NCI-H1436 (cell line): ENCODE measurements at regions not wholly inside any gene's neighbourhood (a gene's known extent, or its start where the extent isn't known, plus 50 kb on each side); places are given as distances from the start of the nearest gene placed in this dataset.
"Not testable (repeated sequence)": the region's sequence is repeated elsewhere in the genome, so short reads cannot be mapped to it uniquely, and the experiment has no call there.

Source experiments
- DNase-seq: peaks from one replicate; lab custom pipeline; 2025; lab: John Stamatoyannopoulos, UW

GRCh38 chr2:219727771-219728429 is 100.5 kb downstream of the SLC4A3 start:
- no peak for DNase-seq

- no peak for DNase-seq
Observed at GRCh38 chr2:219728991-219729487, 101.6 kb downstream of the SLC4A3 start.

GRCh38 chr2:219731173-219731572 is 103.7 kb downstream of the SLC4A3 start:
- no peak for DNase-seq

- DNase-seq = no peak
Observed at GRCh38 chr2:219733106-219733505, 105.7 kb downstream of the SLC4A3 start.

GRCh38 chr2:219733746-219734145 is 106.3 kb downstream of the SLC4A3 start:
- DNase-seq = no peak

- DNase-seq = peak; percentile 18
Observed at GRCh38 chr2:219736209-219736608, 108.8 kb downstream of the SLC4A3 start.

GRCh38 chr2:219737270-219737691 is 109.9 kb downstream of the SLC4A3 start:
- no peak for DNase-seq

GRCh38 chr2:219739066-219739465 is 111.6 kb downstream of the SLC4A3 start:
- DNase-seq = no peak

GRCh38 chr2:219739866-219740440 is 112.5 kb downstream of the SLC4A3 start:
- no peak for DNase-seq

GRCh38 chr2:219743548-219743947 is 116.1 kb downstream of the SLC4A3 start:
- no peak for DNase-seq

- DNase-seq = no peak
Observed at GRCh38 chr2:219744066-219744465, 116.6 kb downstream of the SLC4A3 start.

- no peak for DNase-seq
Observed at GRCh38 chr2:219744600-219744999, 117.2 kb downstream of the SLC4A3 start.

- DNase-seq = no peak
Observed at GRCh38 chr2:219747637-219748036, 120.2 kb downstream of the SLC4A3 start.

- DNase-seq = no peak
Observed at GRCh38 chr2:219748671-219749570, 121.5 kb downstream of the SLC4A3 start.

GRCh38 chr2:219751121-219751520 is 123.7 kb downstream of the SLC4A3 start:
- DNase-seq = not testable (repeated sequence)

GRCh38 chr2:219752726-219753125 is 125.3 kb downstream of the SLC4A3 start:
- DNase-seq = no peak

- DNase-seq = no peak
Observed at GRCh38 chr2:219758907-219759680, 131.7 kb downstream of the SLC4A3 start.

GRCh38 chr2:219759801-219760200 is 132.4 kb downstream of the SLC4A3 start:
- no peak for DNase-seq

- no peak for DNase-seq
Observed at GRCh38 chr2:219765231-219765911, 137.9 kb downstream of the SLC4A3 start.

- no peak for DNase-seq
Observed at GRCh38 chr2:219766658-219767057, 139.2 kb downstream of the SLC4A3 start.
